Activated T-helper 2 cell treated with anti-CD3 and anti-CD28 coated beads, Interferon-gamma antibody, Interleukin-2, Interleukin-4, amounts not matched to agents 10 μg/mL and 5 μg/mL and 100 μg/mL, durations not matched to agents 14 hours and 24 hours and 36 hours (primary cell): ENCODE measurements at regions not wholly inside any gene's neighbourhood (a gene's known extent, or its start where the extent isn't known, plus 50 kb on each side); places are given as distances from the start of the nearest gene placed in this dataset.
"Not testable (repeated sequence)": the region's sequence is repeated elsewhere in the genome, so short reads cannot be mapped to it uniquely, and the experiment has no call there.

ENCODE experiments used
- DNase-seq: peaks from one replicate; pipeline ENCODE4 v3.0.0; 2021; ENCODE audit warnings: low spot score
- H3K27ac Mint-ChIP-seq: one replicate; pipeline ENCODE4 v1.8.0; 2021; ENCODE audit warnings: mixed read lengths
- H3K27me3 Mint-ChIP-seq: one replicate; pipeline ENCODE4 v1.8.0; 2021; ENCODE audit warnings: low read depth, mixed read lengths
- H3K36me3 Mint-ChIP-seq: one replicate; pipeline ENCODE4 v1.8.0; 2021; ENCODE audit warnings: low read depth, mixed read lengths
- H3K4me1 Mint-ChIP-seq: one replicate; pipeline ENCODE4 v1.8.0; 2021; ENCODE audit warnings: low read depth, mixed read lengths
- H3K4me3 Mint-ChIP-seq: one replicate; pipeline ENCODE4 v1.8.0; 2021; ENCODE audit warnings: low read depth, mild to moderate bottlenecking, moderate library complexity, mixed read lengths
- H3K9me3 Mint-ChIP-seq: one replicate; pipeline ENCODE4 v1.8.0; 2021; ENCODE audit warnings: mixed read lengths
- intact Hi-C: fragments of 100-400 bp; cut with micrococcal nuclease; formaldehyde crosslinking; loops from one replicate; pipeline ENCODE4 v1.15.1; 2023

- intact Hi-C loops, result no loop called here
- no peak overlapping the region for H3K4me3 Mint-ChIP-seq
- no peak for DNase-seq
- peaks cover 47% of the 10 kb centered on the region for H3K9me3 Mint-ChIP-seq
- no peak overlapping the region for H3K27ac Mint-ChIP-seq
- H3K27me3 Mint-ChIP-seq, result no peaks in the 10 kb centered on the region
- H3K4me1 Mint-ChIP-seq, result no peaks in the 10 kb centered on the region
- no peaks in the 10 kb centered on the region for H3K36me3 Mint-ChIP-seq
Observed at GRCh38 chr10:20502903-20503585, 394.1 kb downstream of the NEBL start.

DNA sequence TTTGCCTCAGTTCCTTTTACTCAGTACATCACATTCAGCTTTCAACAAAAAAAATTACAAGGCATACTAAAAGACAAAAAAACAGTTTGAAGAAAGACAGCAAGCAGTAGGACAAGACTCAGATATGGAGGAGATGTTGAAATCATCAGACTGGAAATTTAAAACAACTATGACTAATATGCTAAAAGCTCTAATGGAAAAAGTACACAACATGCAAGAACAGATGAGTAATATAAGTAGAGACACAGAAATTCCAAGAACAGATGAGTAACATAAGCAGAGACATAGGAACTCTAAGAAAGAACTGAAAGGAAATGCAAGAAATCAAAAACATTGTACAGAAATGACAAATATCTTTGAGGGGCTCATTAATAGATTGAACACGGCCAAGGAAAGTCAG lies 402.6 kb downstream of the NEBL start:
- H3K4me1 Mint-ChIP-seq, result no peaks in the 10 kb centered on the region
- intact Hi-C loops, result no loop called here

DNA sequence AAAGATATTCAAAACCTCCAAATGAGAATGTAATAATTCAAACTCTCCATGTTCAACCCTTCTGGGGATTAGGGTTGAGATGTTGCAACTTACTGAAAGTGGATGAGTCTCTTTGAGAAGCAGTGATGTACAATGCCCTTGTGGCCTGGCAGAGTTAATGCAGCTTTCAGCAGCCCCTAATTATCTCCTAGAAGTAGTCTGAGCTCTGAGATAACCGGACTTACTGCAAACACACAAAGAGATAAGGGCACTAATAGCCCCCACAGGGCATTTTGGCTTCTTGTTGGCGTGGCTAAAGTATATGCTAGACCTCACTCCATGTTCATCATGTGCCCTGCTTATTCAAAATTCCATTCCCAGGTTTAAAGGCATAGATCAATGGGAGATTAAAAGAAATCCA lies 404.7 kb downstream of the NEBL start:
- H3K27me3 Mint-ChIP-seq, result no peaks in the 10 kb centered on the region
- H3K4me3 Mint-ChIP-seq, result no peak overlapping the region
- no peak overlapping the region for H3K27ac Mint-ChIP-seq
- intact Hi-C loops, result no loop called here
- H3K4me1 Mint-ChIP-seq, result no peaks in the 10 kb centered on the region
- no peak for DNase-seq
- no peaks in the 10 kb centered on the region for H3K36me3 Mint-ChIP-seq
- H3K9me3 Mint-ChIP-seq, result peaks cover 32% of the 10 kb centered on the region

More for the DNA sequence above, 402.6 kb downstream of the NEBL start:
- no peaks in the 10 kb centered on the region for H3K27me3 Mint-ChIP-seq
- DNase-seq, result no peak
- no peak overlapping the region for H3K27ac Mint-ChIP-seq
- no peaks in the 10 kb centered on the region for H3K36me3 Mint-ChIP-seq
- no peak overlapping the region for H3K4me3 Mint-ChIP-seq
- H3K9me3 Mint-ChIP-seq, result peaks cover 39% of the 10 kb centered on the region

GRCh38 chr10:20489961-20490360 lies 407.1 kb downstream of the NEBL start:
- Mint-ChIP-seq H3K4me1 (no peaks in the 10 kb centered on the region), H3K27ac (no peak overlapping the region), H3K9me3 (peaks cover 29% of the 10 kb centered on the region), H3K4me3 (no peak overlapping the region), H3K27me3 (no peaks in the 10 kb centered on the region), H3K36me3 (no peaks in the 10 kb centered on the region)
- intact Hi-C loops, result no loop called here
- DNase-seq, result no peak

DNA sequence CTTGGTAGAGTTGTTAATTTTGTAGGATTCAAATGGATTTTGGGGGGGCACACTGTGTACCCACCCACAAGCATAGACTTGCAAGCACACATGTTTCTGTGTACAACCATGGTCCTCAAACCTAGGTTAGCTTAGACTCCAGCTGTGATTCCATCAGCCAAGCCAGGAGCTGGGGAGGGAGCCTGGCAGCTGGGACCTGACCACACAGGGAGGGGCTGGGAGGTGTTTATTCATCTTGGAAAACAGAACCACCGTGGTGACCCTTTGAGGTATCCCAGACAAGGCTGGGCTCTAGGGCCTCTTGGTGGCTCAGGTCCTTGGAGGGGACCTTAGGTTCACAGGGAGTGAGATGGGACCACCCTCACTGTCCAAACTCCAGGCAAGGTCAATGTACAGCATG lies 410.3 kb downstream of the NEBL start:
- no peak overlapping the region for H3K4me3 Mint-ChIP-seq
- no peaks in the 10 kb centered on the region for H3K36me3 Mint-ChIP-seq
- no peaks in the 10 kb centered on the region for H3K27me3 Mint-ChIP-seq
- no peak overlapping the region for H3K27ac Mint-ChIP-seq
- no peak for DNase-seq
- intact Hi-C loops, result no loop called here
- peaks cover 25% of the 10 kb centered on the region for H3K9me3 Mint-ChIP-seq
- H3K4me1 Mint-ChIP-seq, result no peaks in the 10 kb centered on the region

DNA sequence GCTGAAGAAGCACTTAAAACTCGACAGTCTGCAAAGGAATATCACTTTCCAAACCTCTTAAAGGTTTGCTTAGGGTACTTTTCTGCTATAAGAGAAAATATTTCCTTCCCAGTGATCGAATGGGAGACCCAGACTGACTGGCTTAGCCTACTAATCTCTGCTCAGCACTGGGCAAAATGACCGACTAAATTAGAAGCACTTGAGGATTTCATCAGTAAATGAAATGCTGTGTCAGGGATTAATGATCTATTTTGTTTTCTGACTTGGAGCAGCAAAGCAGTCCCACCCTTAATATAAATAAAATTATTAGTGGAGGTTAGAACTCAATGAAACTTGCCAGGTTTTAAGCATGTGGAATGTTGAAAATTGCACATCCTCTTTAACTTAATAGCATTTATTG lies 411.6 kb downstream of the NEBL start:
- intact Hi-C loops, result no loop called here
- H3K27ac Mint-ChIP-seq, result no peak overlapping the region
- H3K4me1 Mint-ChIP-seq, result no peaks in the 10 kb centered on the region
- H3K4me3 Mint-ChIP-seq, result no peak overlapping the region
- no peaks in the 10 kb centered on the region for H3K36me3 Mint-ChIP-seq
- DNase-seq, result no peak
- no peaks in the 10 kb centered on the region for H3K27me3 Mint-ChIP-seq
- peaks cover 32% of the 10 kb centered on the region for H3K9me3 Mint-ChIP-seq

GRCh38 chr10:20481054-20481453 lies 416.1 kb downstream of the NEBL start:
- Mint-ChIP-seq H3K4me3 (no peak overlapping the region), H3K27ac (no peak overlapping the region), H3K9me3 (peaks cover 29% of the 10 kb centered on the region), H3K4me1 (no peaks in the 10 kb centered on the region), H3K27me3 (no peaks in the 10 kb centered on the region), H3K36me3 (no peaks in the 10 kb centered on the region)
- no peak for DNase-seq
- intact Hi-C loops, result no loop called here

- H3K4me1 Mint-ChIP-seq, H3K4me3 Mint-ChIP-seq, H3K36me3 Mint-ChIP-seq, H3K27ac Mint-ChIP-seq, DNase-seq, intact Hi-C loops, H3K27me3 Mint-ChIP-seq: not testable (repeated sequence)
- H3K9me3 Mint-ChIP-seq, result peaks cover 29% of the 10 kb centered on the region
Observed at GRCh38 chr10:20480575-20480974, 416.5 kb downstream of the NEBL start.

GRCh38 chr10:20474064-20474463 lies 423.0 kb downstream of the NEBL start:
- H3K27me3 Mint-ChIP-seq, result no peaks in the 10 kb centered on the region
- intact Hi-C loops, result no loop called here
- H3K27ac Mint-ChIP-seq, result no peak overlapping the region

DNA sequence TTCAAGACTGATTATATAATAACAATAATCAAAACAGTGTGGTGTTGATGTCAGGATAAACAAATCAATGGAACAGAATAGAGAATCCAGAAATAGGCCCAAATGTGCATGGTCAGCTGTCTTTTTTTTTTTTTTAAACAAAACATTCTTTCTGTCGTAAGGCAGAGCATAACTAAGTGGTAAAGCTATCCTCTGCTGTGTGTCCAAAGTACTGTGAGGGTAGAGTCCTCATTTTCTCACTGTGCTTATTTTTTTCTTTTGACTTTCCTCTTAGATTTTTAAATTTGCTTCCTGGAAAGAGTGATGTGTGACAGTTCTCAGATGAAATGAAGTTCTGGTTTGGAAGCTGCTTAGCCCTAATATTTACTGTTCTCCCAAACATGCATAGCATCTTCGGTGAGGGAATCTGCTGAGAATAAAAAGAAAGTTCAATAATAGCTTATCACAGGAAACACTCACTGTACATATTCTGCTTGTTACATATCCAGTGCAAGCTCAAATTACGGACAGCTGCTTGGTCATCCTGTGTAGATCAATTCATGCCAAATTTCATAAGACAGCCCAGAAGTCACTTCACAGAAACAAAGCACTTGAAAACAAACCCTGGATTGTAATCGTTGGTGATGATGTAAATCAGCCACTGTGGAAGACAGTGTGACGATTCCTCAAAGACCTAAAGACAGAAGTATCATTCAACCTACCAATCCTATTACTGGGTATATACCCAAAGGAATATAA lies 423.9 kb downstream of the NEBL start:
- Mint-ChIP-seq H3K9me3 (peaks cover 5% of the 10 kb centered on the region), H3K27ac (no peak overlapping the region), H3K4me1 (no peaks in the 10 kb centered on the region), H3K27me3 (no peaks in the 10 kb centered on the region), H3K4me3 (no peak overlapping the region), H3K36me3 (no peaks in the 10 kb centered on the region)
- intact Hi-C loops, result no loop called here
- no peak for DNase-seq

More at GRCh38 chr10:20474064-20474463, 423.0 kb downstream of the NEBL start:
- DNase-seq, result no peak
- no peaks in the 10 kb centered on the region for H3K4me1 Mint-ChIP-seq
- H3K9me3 Mint-ChIP-seq, result peaks cover 4% of the 10 kb centered on the region
- H3K36me3 Mint-ChIP-seq, result no peaks in the 10 kb centered on the region
- no peak overlapping the region for H3K4me3 Mint-ChIP-seq

GRCh38 chr10:20466731-20467130 lies 430.4 kb downstream of the NEBL start:
- H3K4me1 Mint-ChIP-seq, result no peaks in the 10 kb centered on the region
- H3K9me3 Mint-ChIP-seq, result peaks cover 31% of the 10 kb centered on the region
- intact Hi-C loops, result no loop called here
- H3K4me3 Mint-ChIP-seq, result no peak overlapping the region
- H3K27ac Mint-ChIP-seq, result no peak overlapping the region
- no peaks in the 10 kb centered on the region for H3K36me3 Mint-ChIP-seq
- H3K27me3 Mint-ChIP-seq, result no peaks in the 10 kb centered on the region
- DNase-seq, result no peak

- H3K9me3 Mint-ChIP-seq, result peaks cover 19% of the 10 kb centered on the region
- DNase-seq, result no peak
- H3K4me3 Mint-ChIP-seq, result no peak overlapping the region
- no peaks in the 10 kb centered on the region for H3K4me1 Mint-ChIP-seq
- no peaks in the 10 kb centered on the region for H3K27me3 Mint-ChIP-seq
- no peak overlapping the region for H3K27ac Mint-ChIP-seq
- H3K36me3 Mint-ChIP-seq, result no peaks in the 10 kb centered on the region
- intact Hi-C loops, result no loop called here
Observed at GRCh38 chr10:20457649-20458048, 439.5 kb downstream of the NEBL start.

- no peak for DNase-seq
- Mint-ChIP-seq H3K4me1 (no peaks in the 10 kb centered on the region), H3K27ac (no peak overlapping the region), H3K27me3 (no peaks in the 10 kb centered on the region), H3K4me3 (no peak overlapping the region), H3K36me3 (no peaks in the 10 kb centered on the region), H3K9me3 (peaks cover 19% of the 10 kb centered on the region)
- intact Hi-C loops, result no loop called here
Observed at GRCh38 chr10:20455774-20456173, 441.3 kb downstream of the NEBL start.
